A549 (cell line): ENCODE measurements at regions not wholly inside any gene's neighbourhood (a gene's known extent, or its start where the extent isn't known, plus 50 kb on each side); places are given as distances from the start of the nearest gene placed in this dataset.

Experiments
- CEBPB ChIP-seq, 2 experiments: fragments of >200 bp in 1 of 2; sonication (Bioruptor Twin) in 1 of 2; formaldehyde crosslinking in 1 of 2; IDR thresholded peaks; 2 replicates each; pipeline ENCODE4 v1.6.1; 2012 to 2016
- CTCF ChIP-seq: fragments of >200 bp; sonication (Bioruptor Twin); formaldehyde crosslinking; IDR thresholded peaks from 3 replicates; pipeline ENCODE4 v1.5.1; 2016
- POLR2A ChIP-seq: IDR thresholded peaks from 2 replicates; pipeline ENCODE4 v1.6.1; 2012; ENCODE audit warnings: mild to moderate bottlenecking, low read length
- ZNF302 ChIP-seq: fragments of 250-450 bp; sonication (Bioruptor Pico); IDR thresholded peaks from 2 replicates; pipeline ENCODE4 v1.9.0; 2021; ENCODE audit warnings: inconsistent platforms, mild to moderate bottlenecking, moderate library complexity
- TF ChIP-seq, protein P1 (sequence below): fragments of 200-600 bp; sonication (generic); IDR thresholded peaks from 2 replicates; pipeline ENCODE4 v1.6.1; 2016; ENCODE audit warnings: antibody characterized with exemption, mild to moderate bottlenecking, moderate library complexity
- TF ChIP-seq, protein P2 (sequence below): fragments of 250-450 bp; sonication (Bioruptor Pico); IDR thresholded peaks from 2 replicates; pipeline ENCODE4 v1.5.0; 2021; ENCODE audit warnings: mild to moderate bottlenecking, moderate library complexity, borderline replicate concordance

GRCh38 chr2:71849111-71849510 lies 298.6 kb downstream of the CYP26B1 start:
- TF ChIP-seq, protein P1, sequence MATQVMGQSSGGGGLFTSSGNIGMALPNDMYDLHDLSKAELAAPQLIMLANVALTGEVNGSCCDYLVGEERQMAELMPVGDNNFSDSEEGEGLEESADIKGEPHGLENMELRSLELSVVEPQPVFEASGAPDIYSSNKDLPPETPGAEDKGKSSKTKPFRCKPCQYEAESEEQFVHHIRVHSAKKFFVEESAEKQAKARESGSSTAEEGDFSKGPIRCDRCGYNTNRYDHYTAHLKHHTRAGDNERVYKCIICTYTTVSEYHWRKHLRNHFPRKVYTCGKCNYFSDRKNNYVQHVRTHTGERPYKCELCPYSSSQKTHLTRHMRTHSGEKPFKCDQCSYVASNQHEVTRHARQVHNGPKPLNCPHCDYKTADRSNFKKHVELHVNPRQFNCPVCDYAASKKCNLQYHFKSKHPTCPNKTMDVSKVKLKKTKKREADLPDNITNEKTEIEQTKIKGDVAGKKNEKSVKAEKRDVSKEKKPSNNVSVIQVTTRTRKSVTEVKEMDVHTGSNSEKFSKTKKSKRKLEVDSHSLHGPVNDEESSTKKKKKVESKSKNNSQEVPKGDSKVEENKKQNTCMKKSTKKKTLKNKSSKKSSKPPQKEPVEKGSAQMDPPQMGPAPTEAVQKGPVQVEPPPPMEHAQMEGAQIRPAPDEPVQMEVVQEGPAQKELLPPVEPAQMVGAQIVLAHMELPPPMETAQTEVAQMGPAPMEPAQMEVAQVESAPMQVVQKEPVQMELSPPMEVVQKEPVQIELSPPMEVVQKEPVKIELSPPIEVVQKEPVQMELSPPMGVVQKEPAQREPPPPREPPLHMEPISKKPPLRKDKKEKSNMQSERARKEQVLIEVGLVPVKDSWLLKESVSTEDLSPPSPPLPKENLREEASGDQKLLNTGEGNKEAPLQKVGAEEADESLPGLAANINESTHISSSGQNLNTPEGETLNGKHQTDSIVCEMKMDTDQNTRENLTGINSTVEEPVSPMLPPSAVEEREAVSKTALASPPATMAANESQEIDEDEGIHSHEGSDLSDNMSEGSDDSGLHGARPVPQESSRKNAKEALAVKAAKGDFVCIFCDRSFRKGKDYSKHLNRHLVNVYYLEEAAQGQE, result no peak
- no peak for TF ChIP-seq CTCF
- TF ChIP-seq, protein P2, sequence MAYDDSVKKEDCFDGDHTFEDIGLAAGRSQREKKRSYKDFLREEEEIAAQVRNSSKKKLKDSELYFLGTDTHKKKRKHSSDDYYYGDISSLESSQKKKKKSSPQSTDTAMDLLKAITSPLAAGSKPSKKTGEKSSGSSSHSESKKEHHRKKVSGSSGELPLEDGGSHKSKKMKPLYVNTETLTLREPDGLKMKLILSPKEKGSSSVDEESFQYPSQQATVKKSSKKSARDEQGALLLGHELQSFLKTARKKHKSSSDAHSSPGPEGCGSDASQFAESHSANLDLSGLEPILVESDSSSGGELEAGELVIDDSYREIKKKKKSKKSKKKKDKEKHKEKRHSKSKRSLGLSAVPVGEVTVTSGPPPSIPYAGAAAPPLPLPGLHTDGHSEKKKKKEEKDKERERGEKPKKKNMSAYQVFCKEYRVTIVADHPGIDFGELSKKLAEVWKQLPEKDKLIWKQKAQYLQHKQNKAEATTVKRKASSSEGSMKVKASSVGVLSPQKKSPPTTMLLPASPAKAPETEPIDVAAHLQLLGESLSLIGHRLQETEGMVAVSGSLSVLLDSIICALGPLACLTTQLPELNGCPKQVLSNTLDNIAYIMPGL (CRISPR knock-in tag), result no peak
- TF ChIP-seq ZNF302 (CRISPR knock-in tag), result no peak
- no peak for TF ChIP-seq POLR2A
- no peak for TF ChIP-seq CEBPB (IDR thresholded peaks at IDR 0.05)
